ENCODE measurements at regions not wholly inside any gene's neighbourhood (a gene's known extent, or its start where the extent isn't known, plus 50 kb on each side); places are given as distances from the start of the nearest gene placed in this dataset.

DNA sequence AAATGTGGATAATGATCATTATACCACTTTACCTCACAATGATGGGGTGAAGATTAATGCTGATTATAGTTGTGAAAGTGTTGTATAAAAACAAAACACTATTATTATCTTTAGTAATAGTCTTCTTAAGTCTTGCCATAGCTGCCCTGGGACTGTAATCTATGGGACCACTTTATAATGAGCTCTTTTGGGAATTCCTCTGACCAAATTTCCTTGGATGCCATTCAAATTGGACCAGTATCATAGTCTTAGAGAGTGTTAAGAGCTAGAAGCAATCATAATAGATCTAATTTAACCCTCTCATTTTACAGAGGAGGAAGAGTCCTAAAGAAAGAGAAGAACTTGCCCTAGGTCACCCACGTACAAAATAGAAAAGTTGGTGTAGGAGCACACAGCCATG is 457.7 kb upstream of the SLC14A2 start:
- BruUV-seq (replicated peaks) = no TSS peak
- no peak for TF ChIP-seq EZH2 (IDR thresholded peaks at IDR 0.05; ENCODE audit: borderline replicate concordance, low read depth, low read length, poor library complexity, severe bottlenecking)
- TF ChIP-seq, protein P1, sequence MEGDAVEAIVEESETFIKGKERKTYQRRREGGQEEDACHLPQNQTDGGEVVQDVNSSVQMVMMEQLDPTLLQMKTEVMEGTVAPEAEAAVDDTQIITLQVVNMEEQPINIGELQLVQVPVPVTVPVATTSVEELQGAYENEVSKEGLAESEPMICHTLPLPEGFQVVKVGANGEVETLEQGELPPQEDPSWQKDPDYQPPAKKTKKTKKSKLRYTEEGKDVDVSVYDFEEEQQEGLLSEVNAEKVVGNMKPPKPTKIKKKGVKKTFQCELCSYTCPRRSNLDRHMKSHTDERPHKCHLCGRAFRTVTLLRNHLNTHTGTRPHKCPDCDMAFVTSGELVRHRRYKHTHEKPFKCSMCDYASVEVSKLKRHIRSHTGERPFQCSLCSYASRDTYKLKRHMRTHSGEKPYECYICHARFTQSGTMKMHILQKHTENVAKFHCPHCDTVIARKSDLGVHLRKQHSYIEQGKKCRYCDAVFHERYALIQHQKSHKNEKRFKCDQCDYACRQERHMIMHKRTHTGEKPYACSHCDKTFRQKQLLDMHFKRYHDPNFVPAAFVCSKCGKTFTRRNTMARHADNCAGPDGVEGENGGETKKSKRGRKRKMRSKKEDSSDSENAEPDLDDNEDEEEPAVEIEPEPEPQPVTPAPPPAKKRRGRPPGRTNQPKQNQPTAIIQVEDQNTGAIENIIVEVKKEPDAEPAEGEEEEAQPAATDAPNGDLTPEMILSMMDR (conservative IDR thresholded peaks at IDR 0.05; ENCODE audit: low read depth, low read length) = no peak
- Histone ChIP-seq H3K27me3 (replicated peaks; ENCODE audit: insufficient read depth, low read depth, low read length, poor library complexity) (no peaks in the 10 kb centered on the region), H3K27ac (ENCODE audit: low read depth, low read length, poor library complexity, severe bottlenecking) (no peak overlapping the region), H3K4me3 (ENCODE audit: low read depth, low read length, poor library complexity, severe bottlenecking) (no peak overlapping the region), H3K4me1 (ENCODE audit: insufficient read depth, low read length, poor library complexity, severe bottlenecking) (no peaks in the 10 kb centered on the region), H3K9me3 (ENCODE audit: low read depth, low read length, poor library complexity, severe bottlenecking) (no peaks in the 10 kb centered on the region), H3K36me3 (ENCODE audit: insufficient read depth, low read length, poor library complexity, severe bottlenecking) (no peaks in the 10 kb centered on the region)
- intact Hi-C loops (cut with micrococcal nuclease; ENCODE audit: unreplicated experiment) = no loop called here
- DNase-seq (ENCODE audit: low spot score) = no peak
- ChIA-PET POLR2A (ENCODE audit: low non-redundant PET) (no interaction called here), CTCF (no interaction called here)

DNA sequence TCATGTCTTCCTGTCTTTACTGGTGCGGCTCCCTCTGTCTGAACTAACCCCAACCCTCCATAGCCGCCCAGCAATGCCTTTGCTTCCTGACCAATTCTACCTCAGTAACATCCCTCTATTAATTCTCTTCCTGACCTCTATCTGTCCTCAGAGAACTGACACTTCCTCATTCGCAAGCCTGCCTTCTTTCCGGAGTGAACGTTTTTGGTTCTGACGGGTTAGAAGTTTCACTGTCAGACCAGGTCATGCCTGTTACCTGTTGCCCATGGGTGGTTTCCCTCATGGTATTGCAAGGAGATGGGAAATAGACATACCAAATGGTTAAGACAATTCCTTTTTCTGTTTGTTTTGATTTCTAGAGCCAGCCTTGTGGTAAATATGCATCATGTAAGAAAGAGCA is 453.4 kb upstream of the SLC14A2 start:
- ChIA-PET POLR2A (ENCODE audit: low non-redundant PET) (no interaction called here), CTCF (no interaction called here)
- intact Hi-C loops (cut with micrococcal nuclease; ENCODE audit: unreplicated experiment) = loop anchor here (10.0 kb wide), 1 partner anchor 63 kb away; no protein-coding TSS in a partner anchor
- H3K36me3 ChIP-seq (ENCODE audit: insufficient read depth, low read length, poor library complexity, severe bottlenecking) = no peaks in the 10 kb centered on the region
- DNase-seq (ENCODE audit: low spot score) = no peak
- H3K4me1 ChIP-seq (ENCODE audit: insufficient read depth, low read length, poor library complexity, severe bottlenecking) = no peaks in the 10 kb centered on the region
- BruUV-seq (replicated peaks) = no TSS peak
- TF ChIP-seq, protein P1 (conservative IDR thresholded peaks at IDR 0.05; ENCODE audit: low read depth, low read length) = no peak
- no peak for TF ChIP-seq EZH2 (IDR thresholded peaks at IDR 0.05; ENCODE audit: borderline replicate concordance, low read depth, low read length, poor library complexity, severe bottlenecking)
- H3K9me3 ChIP-seq (ENCODE audit: low read depth, low read length, poor library complexity, severe bottlenecking) = no peaks in the 10 kb centered on the region
- no peak overlapping the region for H3K27ac ChIP-seq (ENCODE audit: low read depth, low read length, poor library complexity, severe bottlenecking)
- no peak overlapping the region for H3K4me3 ChIP-seq (ENCODE audit: low read depth, low read length, poor library complexity, severe bottlenecking)
- H3K27me3 ChIP-seq (replicated peaks; ENCODE audit: insufficient read depth, low read depth, low read length, poor library complexity) = no peaks in the 10 kb centered on the region

DNA sequence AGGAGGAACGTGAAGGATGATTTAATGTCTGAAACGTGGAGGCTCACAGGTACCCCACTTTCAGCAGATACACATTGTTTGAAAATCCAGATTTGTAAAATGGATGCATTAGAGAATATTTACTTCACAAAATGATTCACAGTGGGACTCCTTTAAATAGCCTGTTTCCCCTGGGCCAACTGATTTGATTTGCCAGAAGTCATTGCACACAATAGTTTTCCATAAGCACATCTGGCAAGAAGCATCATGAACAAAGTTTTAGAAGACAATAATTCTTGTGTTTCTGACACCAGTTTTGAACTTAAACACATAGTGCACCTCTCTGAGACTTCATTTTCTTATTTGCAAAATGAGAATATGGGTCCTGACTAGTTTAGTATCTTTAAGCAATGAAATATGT is 451.4 kb upstream of the SLC14A2 start:
- ChIA-PET CTCF (no interaction called here), POLR2A (ENCODE audit: low non-redundant PET) (no interaction called here)
- BruUV-seq (replicated peaks) = no TSS peak
- Histone ChIP-seq H3K36me3 (ENCODE audit: insufficient read depth, low read length, poor library complexity, severe bottlenecking) (no peaks in the 10 kb centered on the region), H3K9me3 (ENCODE audit: low read depth, low read length, poor library complexity, severe bottlenecking) (no peaks in the 10 kb centered on the region), H3K27ac (ENCODE audit: low read depth, low read length, poor library complexity, severe bottlenecking) (no peak overlapping the region), H3K4me3 (ENCODE audit: low read depth, low read length, poor library complexity, severe bottlenecking) (no peak overlapping the region), H3K27me3 (replicated peaks; ENCODE audit: insufficient read depth, low read depth, low read length, poor library complexity) (no peaks in the 10 kb centered on the region), H3K4me1 (ENCODE audit: insufficient read depth, low read length, poor library complexity, severe bottlenecking) (no peaks in the 10 kb centered on the region)
- TF ChIP-seq, protein P1 (conservative IDR thresholded peaks at IDR 0.05; ENCODE audit: low read depth, low read length) = no peak
- no peak for TF ChIP-seq EZH2 (IDR thresholded peaks at IDR 0.05; ENCODE audit: borderline replicate concordance, low read depth, low read length, poor library complexity, severe bottlenecking)
- no peak for DNase-seq (ENCODE audit: low spot score)
- intact Hi-C loops (cut with micrococcal nuclease; ENCODE audit: unreplicated experiment) = loop anchor here (10.0 kb wide), 1 partner anchor 61 kb away; no protein-coding TSS in a partner anchor

Data from A673 (cell line).